LNCAP (cell line): ENCODE measurements at regions not wholly inside any gene's neighbourhood (a gene's known extent, or its start where the extent isn't known, plus 50 kb on each side); places are given as distances from the start of the nearest gene placed in this dataset.

Experiments used
- CTCF ChIP-seq: fragments of 450-650 bp; IDR thresholded peaks from 2 replicates; pipeline ENCODE4 v1.5.1; 2017; ENCODE audit warnings: mild to moderate bottlenecking

GRCh38 chr4:165620913-165621312 is 242.1 kb downstream of the CPE start:
- no peak for TF ChIP-seq CTCF

GRCh38 chr4:165621983-165622382 is 243.2 kb downstream of the CPE start:
- no peak for TF ChIP-seq CTCF

GRCh38 chr4:165625281-165625680 is 246.5 kb downstream of the CPE start:
- TF ChIP-seq CTCF, result no peak

- TF ChIP-seq CTCF, result no peak
Measured at GRCh38 chr4:165626316-165626715, 246.7 kb upstream of the TLL1 start.

- no peak for TF ChIP-seq CTCF
Measured at GRCh38 chr4:165627128-165627527, 245.9 kb upstream of the TLL1 start.

GRCh38 chr4:165627548-165627947 is 245.5 kb upstream of the TLL1 start:
- no peak for TF ChIP-seq CTCF

- TF ChIP-seq CTCF, result no peak
Measured at GRCh38 chr4:165628572-165628971, 244.5 kb upstream of the TLL1 start.

GRCh38 chr4:165630671-165631070 is 242.4 kb upstream of the TLL1 start:
- TF ChIP-seq CTCF, result no peak
